CD4-positive, alpha-beta T cell treated with Interleukin-12 subunit alpha and Interleukin-12 subunit beta, for 1 hour (primary cell): ENCODE measurements at regions not wholly inside any gene's neighbourhood (a gene's known extent, or its start where the extent isn't known, plus 50 kb on each side); places are given as distances from the start of the nearest gene placed in this dataset.

Source experiments
- DNase-seq: peaks from one replicate; pipeline ENCODE4 v3.0.0-alpha.2; 2020

DNA sequence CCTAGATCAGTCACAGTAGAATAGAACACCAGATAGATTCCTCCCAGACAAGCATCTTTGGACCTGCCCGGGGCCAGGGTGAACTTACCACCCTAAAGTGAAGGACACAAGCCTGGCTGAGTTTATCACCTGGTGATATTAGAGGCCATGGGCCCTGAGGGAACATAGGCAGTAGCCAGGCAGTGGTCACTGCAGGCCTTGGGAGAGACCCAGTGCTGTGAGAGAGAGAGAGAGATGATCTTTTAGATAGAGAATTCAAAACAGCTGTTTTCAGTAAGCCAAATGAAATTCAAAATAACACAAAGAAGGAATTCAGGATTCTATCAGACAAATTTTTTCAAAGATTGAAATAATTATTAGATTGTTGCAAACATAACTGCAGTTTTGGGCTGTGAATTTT lies 1679.9 kb downstream of the EFNB2 start:
- no peak for DNase-seq

DNA sequence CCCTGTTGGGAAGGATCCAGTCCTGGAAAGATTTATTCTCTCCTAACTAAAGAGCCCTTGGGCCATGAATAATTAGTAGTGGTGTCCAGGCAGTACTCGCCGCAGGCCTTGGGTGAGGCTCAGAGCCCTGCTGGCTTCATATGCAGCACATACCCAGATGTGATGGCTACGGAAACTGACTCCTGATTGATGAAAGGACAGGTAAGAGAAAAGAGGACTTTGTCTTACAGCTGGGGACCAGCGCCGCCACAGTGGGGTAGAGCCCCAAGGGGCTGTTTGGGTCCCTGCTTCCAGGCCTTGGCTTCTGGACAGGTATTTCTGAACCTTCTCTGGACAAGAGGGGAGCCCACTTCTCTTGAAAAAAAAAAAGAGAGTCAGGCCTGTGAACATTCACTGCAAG lies 1680.8 kb downstream of the EFNB2 start:
- DNase-seq: no peak

DNA sequence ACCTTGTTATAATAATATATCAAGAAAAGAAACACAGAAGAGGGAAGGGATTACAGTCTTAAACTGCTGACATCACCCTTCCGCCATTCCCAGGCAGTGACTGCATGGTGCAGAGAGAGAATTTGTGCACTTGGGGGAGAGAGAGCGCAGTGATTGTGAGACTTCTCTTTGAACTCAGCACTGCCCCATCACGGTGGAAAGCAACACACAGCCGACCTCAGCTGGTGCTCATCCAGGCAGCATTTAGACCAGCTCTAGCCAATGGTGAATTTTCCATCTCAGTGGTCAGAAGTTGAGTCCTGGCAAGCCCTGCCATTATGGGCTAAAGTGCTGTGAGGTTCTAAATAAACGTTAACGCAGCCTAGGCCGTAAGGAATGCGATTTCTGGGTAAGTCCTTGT lies 1681.5 kb downstream of the EFNB2 start:
- no peak for DNase-seq

DNA sequence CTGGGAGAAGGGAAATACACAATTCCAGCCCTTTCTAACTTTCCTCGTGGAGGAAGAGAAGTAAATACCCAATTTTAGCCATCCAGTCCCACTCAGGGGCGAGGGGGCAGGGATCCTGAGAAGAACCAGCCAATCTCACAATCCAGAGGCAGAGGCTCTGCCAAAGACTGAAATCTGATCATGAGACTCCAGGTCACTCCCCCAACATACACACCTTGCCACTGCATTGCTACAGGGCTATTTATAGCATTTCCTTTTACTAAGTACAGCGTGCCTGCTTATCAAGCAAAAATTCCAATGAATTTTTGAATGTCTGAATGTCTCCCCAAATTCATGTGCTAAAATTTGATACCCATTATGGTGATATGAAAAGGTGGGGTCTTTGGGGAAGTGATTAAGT lies 1687.5 kb downstream of the EFNB2 start:
- no peak for DNase-seq

DNA sequence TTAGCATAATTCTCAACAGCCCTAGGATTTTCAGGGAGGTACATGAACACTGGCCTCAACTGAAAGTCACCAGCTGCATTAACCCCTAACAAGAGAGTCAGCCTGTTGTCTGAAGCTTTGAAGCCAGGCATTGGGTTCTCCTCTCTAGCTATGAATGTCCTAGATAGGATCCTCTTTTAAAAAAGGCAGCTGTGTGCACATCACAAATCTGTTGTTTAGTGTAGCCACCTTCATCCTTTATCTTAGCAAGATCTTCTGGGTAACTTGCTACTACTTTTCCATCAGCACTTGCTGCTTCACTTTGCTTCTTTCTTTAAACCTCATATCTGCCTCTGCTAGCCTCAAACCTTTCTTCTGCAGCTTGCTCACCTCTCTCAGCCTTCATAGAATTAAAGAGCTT lies 1692.1 kb downstream of the EFNB2 start:
- no peak for DNase-seq

DNA sequence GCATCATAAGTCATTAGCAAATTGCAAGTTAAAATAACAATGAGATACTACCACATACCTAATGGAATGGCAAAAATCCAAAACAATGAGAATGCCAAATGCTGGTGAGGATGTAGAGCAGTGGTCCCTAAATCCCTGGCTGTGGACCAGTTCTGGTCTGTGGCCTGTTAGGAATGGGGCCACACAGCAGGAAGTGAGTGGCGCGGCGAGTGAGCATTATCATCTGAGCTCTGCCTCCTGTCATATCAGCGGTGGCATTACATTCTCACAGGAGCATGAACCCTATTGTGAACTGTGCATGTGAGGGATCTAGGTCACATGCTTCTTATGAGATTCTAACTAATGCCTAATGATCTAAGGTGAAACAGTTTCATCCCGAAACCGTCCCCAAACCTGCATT lies 1694.4 kb downstream of the EFNB2 start:
- DNase-seq: no peak

DNA sequence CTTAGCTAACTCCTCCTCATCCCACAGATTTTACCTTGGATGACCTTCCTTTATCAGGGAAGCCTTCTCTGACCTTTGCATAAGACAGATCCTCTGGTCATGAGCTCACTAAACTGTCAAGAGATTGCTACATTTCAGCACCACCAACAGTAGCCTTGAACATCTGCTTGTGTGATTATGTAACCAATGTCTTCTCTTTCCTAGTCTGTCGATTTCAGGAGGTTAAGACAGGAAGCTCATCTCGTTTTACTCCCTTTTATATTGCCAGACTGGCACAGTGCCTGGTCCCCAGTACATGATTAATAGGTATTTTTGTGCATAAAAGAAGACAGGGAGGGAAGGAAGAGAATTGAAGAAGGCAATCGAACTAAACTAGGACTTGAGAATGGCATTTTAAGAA lies 1697.7 kb downstream of the EFNB2 start:
- no peak for DNase-seq

DNA sequence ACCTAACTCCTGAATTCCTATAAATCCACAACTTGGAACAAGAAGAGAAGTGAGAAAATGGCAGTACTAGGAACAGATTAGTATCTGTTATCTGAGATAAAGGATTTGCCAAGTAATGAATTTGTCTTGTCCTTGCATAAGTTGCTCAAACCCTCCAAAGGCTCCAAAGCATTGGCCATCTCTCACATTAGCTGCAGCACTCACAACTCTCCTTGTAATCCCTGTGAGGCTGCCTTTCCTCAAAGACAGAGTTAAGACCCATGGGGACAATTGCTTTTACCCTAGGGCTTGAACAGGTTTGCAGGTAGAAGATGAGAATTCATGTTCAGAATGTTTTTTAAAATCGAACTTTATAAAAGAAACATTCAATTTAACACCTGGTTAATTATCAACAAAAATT lies 1702.2 kb downstream of the EFNB2 start:
- DNase-seq: no peak

DNA sequence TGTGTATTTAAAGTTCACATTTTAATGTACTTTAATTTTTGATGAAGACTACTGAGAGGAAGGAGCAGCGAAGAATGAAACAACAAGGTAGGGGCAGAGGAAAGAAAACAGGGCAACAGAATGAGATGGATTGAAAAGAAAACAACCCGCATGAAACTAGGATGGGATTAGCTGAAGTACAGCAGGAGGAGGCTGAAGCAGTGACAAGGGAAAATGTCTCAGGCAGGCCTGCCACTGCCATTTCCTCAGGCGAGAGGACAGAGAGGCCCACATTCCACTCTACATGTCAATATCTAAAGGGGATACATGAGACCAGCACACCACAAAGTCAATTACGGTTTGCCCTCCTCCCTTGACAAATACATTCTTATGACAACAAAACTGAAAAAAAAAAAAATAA lies 1703.2 kb downstream of the EFNB2 start:
- no peak for DNase-seq

DNA sequence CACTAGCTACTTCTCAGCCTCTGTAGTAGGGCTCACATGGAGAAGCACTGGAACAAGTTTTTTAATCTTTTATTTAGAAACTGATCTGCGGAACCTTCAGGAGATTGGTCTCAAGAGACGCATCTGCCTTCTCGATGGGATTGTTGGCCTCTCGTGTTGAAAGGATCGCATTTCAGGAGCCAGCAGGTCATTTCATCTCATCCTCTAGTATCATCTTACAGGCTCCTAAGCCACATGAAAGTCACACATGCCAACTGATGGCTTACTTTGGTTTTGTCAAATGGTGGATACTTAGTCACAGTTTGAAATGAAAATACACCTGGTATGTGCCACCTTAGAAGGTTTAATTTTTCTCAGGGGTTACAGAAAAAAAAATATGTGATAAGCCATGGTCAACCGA lies 1703.6 kb downstream of the EFNB2 start:
- DNase-seq: no peak

DNA sequence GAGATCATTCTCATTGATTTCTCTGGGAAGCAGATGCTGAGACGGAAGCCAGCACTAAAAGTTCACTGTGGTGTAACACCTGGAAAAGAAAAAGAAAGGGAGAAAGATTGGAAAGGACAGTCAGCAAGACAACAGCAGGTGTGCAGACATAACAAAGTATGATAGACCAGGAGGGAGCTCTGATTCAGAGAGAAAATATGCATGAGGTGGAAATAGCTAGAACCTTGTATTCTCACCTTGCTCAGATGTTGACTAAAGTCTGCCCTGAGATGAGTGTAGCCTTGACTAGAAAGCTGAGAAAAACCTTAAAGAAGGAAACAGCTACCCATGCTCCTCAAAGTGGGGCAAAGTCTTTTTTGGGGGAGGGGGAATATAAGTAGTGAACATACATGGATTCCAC lies 1711.8 kb downstream of the EFNB2 start:
- DNase-seq: no peak

DNA sequence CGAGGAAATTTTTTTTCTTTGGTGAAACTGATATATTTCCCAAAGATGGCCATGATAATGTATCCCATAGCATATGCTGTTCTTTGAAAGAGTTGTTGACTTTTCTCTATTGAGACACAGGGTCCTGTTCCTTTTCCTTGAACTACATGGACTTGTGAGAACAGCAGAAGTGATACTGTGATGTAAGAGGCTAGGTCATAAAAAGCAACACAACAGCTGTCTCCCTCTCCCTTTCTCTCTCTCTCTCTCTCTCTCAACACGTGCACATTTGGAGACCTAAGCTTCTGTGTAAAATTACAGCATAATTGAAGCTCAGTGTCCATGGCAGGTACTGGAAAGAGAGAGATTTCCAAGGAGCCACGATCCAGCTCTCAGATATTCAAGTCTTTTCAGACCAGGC lies 1712.4 kb downstream of the EFNB2 start:
- no peak for DNase-seq

DNA sequence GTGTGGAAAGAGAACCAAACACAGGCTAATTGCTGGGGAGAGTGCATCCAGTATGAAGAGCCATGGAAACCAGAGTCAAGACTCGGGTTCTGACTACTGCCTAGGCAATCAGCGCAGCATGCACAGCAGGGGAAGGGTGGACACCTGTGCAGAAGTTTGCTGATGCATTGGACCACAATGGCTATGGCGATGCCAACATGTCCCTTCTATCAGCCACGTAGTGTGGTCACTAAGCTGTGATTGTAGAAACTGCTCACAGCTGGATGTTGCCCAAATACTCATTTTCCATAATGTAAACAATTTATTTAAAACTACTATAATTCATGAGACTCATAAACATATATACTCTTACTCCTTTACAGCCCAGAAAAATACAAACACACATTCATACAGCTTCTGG lies 1718.2 kb downstream of the EFNB2 start:
- DNase-seq: no peak

DNA sequence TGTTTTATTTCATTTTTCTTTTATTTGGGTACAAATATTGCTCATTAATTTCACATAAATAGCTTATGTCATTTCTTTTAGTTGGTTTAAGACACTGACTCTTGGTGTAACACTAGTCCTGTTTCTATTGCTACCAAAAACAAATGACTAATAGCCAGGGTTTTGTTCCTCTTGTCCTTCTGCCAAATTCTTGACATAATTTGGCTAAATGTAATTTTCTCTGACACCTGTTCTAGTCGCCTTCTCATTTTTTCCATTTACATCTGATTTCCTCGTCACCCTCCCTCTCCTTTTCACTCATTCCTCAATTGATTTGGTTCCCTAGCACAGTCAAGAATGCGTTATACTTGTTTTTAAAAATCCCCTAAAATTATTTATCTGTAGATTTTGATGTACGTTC lies 1718.7 kb downstream of the EFNB2 start:
- no peak for DNase-seq

DNA sequence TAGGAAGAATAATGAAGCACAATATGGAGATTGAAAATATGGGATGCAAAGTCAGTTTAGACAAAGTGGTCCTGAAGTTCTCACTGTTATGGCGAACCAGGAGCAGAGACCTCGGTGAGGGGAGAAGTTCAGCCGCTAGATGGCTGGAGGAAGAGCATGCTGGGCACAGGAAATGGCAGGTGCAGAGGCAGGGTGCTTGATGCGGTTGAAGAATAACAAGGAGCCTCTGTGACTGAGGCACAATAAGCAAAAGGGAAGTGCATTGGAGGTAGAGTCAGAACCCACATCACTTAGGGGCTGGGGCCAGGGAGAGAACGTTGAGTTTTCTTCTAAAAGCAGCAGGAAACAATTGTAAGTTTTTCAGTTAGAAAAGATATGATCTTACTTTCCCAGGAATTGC lies 1725.2 kb downstream of the EFNB2 start:
- DNase-seq: no peak

DNA sequence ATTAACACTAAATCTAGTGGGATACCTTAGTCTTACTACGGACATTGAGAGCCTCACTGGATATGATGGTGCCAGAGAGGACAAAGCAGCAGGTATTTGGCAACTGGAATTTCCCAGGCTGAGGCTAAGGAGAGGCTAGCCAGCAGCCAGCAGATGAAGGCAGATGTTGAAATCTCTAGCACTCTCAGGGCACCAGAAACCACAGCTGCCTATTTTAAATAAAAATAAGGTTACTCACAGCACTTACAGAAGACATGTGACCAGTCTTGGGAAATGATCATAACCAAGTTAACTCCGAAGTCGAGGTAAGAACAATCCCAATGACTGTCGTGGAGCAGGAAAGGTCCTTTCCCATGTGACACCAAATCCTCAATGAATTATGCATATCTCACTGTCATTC lies 1726.0 kb downstream of the EFNB2 start:
- no peak for DNase-seq

DNA sequence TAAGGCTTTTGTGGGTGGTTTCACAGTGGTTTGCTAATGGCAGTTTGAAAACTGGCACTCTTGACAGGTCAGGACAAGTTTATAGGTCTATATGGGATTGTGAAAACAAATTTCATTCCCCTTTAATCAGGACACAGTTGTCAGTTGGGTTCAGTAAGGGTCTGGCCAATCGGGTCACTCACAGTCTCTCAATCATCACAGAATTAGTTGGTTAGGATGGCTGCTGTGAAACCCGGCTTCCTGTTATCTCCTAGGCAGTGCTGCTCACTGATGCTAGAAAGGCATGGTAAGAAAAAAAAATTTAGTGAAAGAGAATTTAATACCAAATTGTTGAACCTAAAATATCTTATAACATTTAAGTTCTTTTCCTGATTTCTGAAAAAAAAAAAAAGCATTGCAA lies 1730.1 kb downstream of the EFNB2 start:
- DNase-seq: no peak

DNA sequence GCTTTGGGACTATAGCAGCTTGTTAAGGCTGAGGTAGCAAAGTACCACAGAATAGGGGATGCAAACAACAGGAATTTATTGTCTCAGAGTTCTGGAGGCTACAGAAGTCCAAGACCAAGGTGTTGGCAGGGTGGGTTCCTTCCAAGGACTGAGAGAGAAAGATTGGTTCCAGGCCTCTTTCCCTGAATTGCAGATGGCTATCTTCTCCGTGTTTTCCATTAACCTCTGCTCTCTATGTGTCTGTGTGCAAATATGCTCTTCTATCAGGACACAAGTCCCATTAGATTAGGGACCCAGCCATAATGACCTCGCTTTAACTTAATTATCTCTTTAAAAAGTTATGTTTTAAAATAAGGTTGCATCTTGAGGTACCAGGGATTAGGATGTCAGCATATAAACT lies 1732.9 kb upstream of the SLC10A2 start:
- no peak for DNase-seq

DNA sequence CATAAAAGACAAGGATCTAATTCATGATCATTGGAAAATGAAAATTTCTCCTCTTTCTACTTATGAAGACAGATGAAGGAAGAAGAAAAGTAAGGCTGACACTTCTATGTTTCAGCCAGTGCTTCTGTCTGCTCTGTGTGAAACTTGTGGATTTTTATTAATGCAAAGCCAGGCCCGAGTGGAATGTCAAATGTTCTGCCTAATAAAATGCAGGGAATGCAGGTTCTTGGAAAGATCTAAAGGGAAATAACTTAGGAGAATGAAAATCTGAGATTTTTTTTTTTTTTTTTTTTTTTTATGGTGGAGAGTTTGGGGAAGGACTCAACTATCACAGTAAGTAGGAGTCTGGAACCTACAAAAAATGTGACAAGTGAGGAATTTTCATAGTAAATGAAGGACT lies 1732.3 kb upstream of the SLC10A2 start:
- DNase-seq: no peak

DNA sequence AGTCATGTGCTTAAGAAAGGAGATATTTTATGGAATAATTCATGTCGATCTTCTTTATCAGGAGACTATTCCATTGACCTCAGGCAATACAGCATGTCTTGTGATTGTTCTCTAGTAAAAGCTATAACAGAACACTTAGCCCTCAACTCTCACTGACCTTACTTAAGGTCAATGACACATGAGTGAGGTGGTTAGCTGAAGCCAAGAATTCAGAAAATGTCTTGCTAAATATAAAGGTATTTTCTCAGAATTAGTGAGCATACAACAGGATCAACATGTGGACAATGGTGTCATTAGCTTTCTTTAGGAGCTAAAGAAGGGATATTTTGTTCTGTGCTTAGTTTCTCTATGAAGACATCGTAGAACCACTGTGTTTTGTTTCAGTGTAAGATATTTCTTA lies 1730.4 kb upstream of the SLC10A2 start:
- DNase-seq: no peak

DNA sequence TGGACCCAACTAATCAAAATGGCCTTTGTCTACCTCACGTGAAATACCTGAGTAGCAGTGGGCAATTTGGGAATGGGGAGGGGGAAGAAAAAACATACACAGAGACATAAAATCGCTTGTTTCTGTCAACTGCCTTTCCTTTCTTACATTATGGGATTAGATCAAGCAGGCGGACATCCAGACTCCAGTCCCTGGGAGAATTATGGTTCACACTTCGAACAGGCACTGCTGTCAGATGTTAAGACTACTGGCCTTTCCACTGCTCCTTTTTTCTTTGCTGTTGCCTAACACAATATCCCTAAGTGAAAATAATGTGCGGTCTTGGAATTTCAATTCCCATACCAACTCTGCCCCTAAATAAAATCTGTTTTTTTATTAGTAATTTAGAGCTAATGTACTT lies 1719.7 kb upstream of the SLC10A2 start:
- no peak for DNase-seq

DNA sequence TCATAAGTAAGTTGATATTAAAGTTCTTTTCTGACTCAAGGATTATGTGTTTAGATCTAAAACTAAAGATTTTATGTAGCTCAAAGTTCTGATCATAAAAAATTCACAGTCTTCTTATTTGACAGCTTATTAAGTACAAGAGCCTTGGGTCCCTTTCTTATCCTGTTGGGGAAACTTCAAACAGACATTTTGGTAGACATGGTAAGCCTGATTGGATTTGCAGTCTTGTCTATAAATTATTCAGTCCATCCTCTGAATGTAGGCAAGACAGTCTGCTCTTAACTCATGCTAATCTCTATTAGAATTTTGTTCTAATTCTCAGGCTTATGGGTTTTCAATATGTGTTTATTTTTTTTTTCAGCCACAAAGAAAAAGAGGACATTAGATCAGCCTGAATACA lies 1718.7 kb upstream of the SLC10A2 start:
- DNase-seq: no peak

DNA sequence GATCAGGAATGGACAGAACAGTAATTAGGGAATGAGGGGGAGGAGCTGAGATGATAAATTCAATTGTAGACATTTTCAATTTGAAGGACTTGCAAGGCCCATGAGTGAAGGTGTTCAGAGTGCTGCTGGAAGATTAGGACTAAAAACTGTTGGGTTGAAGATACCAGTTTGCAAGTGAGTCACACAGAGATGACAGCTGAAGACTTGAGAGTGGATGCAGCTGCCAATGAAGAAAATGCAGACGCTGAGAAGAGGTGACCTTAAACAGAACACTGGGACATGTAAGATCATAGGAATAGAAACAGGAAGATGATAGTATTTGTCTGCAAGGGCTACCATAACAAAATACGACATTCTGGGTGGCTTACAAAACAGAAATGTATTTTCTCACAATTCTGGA lies 1716.5 kb upstream of the SLC10A2 start:
- no peak for DNase-seq

DNA sequence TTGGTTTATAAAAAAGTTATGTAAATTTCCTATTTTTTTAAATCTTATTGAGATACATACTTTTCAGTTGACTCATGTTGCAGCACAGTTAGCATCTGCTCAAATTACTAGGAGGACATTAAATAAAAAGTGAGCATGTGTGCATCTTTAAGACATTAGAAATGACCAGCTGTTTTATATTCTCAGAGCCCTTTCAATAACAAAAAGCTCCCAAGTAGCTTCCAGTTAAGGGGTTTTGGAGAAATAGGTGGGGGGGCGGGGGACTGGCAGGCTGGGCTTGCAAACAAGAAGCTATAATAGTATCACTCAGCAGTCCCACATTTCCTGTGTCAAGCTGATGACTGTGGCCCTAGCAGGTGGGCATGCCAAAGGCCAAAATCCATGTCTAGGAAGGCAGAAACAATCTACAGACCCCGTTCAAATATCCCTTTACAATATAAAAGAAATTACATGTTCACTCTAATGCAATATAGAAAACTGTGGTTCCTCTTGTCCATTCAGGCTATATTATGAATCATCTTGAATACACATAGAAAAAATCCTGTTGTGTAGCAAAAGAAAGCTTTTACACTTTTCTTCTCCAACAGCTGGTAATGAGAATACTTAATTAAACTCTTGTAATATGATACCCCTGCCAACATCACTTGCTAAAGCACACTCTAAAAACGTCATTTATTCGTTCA lies 1713.2 kb upstream of the SLC10A2 start:
- DNase-seq: no peak

DNA sequence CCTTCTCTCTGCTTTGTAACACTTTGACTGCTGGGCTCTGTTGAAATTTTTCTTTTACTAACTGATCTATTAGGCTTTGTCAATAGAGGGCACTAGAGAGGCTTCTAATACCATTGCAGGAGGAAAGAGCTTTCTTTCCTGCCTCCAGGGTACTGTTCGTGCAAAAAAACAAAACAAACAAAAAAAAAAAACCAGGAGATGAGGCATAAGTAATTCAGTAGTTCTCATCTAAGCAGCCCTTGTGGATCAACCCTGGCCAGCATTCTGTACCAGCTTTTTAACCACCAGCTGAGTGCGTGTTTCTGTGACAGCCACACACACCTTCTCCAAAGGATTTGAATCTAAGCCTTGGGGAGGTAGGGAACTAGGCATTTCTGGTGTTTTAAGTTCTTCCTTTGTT lies 1707.6 kb upstream of the SLC10A2 start:
- peak; percentile 7 for DNase-seq

DNA sequence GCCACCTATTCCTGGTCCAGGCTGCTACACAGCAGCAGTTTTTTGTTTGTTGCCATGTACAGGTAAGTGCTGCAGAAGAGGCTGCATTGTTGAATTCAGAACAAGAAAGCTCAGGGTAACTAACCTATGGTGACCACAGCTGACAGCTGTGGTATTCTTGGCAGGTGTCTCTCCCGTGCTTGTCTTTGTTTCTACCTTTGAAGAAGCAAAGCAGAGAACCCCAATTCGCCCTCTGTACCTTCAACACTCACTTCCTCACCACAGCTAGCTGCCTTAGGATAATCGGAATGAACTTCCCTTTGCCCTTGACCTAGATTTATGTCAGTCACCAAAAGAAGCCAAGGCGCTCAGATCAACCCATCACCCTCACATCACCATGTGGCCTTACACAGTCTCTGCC lies 1703.3 kb upstream of the SLC10A2 start:
- no peak for DNase-seq
